GM21447 (cell line): ENCODE measurements at regions not wholly inside any gene's neighbourhood (a gene's known extent, or its start where the extent isn't known, plus 50 kb on each side); places are given as distances from the start of the nearest gene placed in this dataset.
"Not testable (repeated sequence)": the region's sequence is repeated elsewhere in the genome, so short reads cannot be mapped to it uniquely, and the experiment has no call there.

Experiments
- ATAC-seq: cut with Tn5 transposase; IDR thresholded peaks from one replicate; pipeline ENCODE4 v1.9.1; 2021; ENCODE audit not compliant: unreplicated experiment

DNA sequence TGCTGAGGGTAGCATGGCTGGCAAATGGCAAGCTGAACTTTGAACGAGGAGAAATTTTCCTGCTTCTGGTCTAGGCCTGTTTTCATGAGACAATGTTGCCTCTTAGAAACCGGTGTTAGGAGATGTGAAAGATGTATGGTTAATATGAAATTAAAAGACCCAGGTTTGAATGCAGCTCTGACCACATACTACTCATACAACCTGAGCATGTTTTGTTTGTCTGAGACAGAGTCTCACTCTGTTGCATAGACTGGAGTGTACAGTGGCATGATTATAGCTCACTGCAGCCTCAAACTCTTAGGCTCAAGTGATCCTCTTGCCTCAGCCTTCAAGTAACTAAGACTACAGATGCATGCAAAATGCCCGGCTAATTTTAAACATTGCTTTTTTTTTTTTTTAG lies 193.4 kb upstream of the FZD8 start:
- no peak for ATAC-seq

DNA sequence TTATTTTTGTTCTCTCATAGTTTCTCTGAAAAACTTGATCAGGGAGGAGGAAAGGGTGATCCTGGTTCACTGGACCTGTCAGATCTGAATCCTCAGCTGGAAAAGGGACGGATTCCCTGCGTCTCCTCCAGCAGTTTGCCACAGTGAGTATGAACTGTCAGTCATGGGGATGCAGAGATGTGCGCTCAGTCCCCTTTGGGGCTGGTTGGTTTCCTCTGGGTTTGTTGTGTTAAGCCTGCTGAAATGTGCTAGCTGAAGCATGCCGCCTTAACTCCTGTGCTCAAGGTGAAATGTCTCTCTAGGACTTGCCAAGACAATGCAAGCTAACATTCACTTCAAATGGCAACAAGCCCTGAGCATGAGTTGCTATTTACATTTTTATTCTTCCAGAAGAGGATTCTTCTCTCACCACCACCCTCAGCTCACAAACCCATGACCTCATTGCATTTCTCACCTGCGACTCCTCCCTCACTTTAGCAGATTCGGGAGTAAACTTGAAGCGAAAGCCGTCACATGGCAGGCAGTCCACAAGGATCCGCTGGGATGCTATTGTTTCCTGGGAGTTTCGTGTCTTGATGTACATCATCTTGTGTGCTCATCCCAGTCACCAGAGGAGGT lies 192.9 kb upstream of the FZD8 start:
- no peak for ATAC-seq

DNA sequence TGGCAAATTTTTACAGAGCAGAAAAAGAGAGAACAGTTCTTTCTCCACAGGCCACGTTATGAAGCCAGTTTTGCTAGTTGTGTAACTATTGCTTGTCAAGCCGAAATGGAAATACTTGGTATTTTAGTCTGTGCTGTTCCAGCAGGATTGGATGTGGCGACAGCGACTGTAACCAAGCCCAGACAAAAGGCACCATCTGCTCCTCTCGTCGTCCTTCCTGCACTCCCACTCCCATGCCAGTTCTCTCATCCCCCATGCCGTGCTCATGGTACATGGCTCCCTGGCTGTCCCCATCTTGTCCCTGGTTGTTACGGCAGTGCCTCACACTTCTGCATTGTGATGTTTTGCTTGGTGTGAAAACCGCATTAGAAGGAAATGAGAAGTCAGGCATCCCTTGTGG lies 185.7 kb upstream of the FZD8 start:
- no peak for ATAC-seq

DNA sequence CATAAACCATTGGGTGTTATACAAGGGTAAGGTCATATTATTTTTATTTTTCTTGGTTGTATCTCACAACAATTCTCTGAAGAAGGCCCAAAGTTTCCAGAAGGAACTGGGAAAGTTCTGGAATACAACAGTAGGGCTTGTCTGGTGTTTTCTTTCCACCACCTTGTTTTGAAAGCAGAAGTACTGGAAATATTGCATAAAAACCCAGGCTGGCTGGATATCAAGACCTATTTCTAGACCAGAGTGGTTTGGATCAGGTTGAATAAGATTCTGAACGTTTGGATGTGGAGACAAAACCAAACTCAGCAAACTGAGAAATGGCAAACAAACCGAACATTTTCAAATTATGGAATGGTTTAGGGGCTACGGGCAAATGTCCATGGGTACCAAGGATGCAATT lies 182.6 kb upstream of the FZD8 start:
- no peak for ATAC-seq

DNA sequence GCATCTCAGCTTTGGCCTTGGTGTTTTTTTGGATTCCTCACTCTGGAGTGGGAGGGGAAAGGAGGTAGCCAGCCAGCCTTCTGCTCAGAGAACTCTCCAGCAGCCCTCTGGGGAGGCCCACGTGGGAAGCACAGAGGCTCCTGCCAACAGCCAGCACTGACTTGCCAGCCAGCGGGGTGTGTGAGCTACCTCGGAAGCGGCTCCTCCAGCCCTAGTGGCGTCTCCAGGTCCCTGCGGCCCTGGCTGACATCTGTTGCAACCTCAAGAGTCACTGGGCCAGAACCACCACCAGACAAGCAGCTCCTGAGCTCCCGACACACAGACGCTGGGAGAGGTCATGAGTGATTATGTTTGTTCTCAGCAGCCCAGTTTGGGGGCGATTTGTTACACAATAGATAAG lies 180.2 kb upstream of the FZD8 start:
- no peak for ATAC-seq

DNA sequence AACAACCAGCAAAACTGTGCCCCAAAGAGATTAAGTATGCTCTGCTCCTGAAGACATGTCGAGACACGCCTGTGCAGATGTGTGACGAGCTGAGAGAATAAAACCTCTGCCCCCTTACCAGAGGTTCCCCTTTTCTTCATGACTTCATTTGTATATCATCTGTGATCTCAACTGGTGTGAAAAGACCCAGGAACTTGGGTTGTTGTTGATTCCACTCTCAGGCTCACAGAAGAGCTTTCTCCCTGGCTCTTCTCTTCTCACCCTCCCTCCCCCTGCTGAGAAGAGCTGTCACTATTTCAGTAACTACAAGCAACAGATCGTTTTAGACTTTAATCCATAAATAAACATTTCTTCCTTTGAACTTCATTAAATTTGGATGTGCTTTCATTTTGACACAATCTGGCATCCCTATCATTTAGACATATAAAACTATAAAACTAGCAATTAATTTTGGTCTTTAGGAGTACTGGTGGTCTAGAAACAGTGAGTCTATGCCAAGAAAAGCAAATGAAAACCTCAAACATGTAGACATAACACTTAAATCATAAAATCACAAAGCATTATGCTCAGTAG lies 179.3 kb upstream of the FZD8 start:
- ATAC-seq: no peak

DNA sequence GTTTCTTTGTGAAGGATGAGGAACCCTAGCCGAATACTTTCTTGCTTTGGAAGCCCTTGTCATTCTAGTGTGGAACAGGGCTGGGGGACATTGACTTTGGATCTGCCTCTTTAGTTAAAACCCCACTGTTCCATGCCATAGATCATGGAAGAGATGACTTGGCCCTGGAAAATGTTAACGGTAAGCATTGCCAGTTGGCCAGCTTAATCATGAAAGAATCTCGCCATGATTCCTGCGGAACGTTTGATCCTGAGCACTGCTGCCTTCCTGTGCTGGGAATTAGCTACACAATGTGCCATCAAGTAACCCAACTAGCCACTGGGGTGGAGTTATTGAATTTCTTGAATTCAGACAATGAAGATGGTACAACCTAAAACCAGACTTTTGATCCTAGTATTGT lies 177.6 kb upstream of the FZD8 start:
- no peak for ATAC-seq

DNA sequence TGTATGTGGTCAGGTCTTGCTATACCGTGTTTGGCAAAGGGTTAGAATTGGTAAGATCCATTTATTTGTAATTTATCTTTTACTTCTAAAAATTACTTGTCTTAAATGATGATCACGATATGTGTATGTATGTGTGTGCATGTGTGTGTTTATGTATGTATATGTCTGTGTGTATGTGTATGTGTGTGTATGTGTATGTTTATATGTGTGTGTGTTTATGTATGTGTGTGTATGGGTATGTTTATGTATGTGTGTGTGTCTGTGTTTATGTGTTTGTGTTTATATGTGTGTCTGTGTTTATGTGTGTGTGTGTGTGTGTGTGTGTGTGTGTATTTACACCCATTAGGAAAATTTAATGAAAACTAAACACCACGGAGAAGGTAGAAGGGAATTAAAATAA lies 176.9 kb upstream of the FZD8 start:
- ATAC-seq: no peak

DNA sequence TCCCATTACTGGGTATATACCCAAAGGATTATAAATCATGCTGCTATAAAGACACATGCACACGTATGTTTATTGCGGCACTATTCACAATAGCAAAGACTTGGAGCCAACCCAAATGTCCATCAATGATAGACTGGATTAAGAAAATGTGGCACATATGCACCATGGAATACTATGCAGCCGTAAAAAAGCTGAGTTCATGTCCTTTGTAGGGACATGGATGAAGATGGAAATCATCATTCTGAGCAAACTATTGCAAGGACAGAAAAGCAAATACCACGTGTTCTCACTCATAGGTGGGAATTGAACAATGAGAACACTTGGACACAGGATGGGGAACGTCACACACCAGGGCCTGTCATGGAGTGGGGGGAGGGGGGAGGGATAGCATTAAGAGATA lies 175.0 kb upstream of the FZD8 start:
- ATAC-seq: not testable (repeated sequence)

DNA sequence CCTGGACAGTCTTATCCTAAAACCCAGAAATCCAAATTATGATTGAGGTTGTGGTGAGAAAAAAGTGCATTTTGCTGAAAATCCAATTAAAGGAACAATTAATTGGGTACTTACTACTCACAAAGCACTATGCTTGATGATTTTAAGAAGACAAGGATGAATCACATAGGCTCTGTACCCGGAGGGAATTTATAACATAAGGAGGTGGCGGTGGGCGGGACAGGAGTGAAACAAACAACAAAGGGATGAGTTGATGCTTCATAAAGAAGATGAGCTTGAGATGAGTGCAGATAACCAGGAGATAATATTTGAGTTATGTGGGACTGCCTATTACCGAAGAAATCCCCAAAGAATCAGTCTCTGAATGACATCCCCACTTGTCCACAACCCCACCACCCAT lies 171.1 kb upstream of the FZD8 start:
- ATAC-seq: no peak

DNA sequence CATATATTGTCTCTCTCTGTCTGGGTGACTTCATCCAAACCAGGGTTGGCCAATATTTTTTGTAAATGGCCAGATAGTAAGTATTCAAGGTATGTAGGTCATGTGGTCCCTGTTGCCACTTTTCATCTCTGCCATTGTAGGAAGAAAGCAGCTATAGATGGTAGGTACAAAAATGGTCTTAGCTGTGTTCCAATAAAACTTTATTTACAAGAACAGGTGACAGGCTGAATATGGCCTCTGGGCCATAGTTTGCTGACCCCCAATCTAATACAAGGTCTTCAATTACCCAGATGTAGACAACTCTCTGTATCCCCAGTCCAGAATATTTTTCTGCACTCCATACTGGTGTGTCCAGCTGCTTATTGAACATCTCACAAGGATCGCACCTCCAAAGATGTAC lies 166.2 kb upstream of the FZD8 start:
- no peak for ATAC-seq

DNA sequence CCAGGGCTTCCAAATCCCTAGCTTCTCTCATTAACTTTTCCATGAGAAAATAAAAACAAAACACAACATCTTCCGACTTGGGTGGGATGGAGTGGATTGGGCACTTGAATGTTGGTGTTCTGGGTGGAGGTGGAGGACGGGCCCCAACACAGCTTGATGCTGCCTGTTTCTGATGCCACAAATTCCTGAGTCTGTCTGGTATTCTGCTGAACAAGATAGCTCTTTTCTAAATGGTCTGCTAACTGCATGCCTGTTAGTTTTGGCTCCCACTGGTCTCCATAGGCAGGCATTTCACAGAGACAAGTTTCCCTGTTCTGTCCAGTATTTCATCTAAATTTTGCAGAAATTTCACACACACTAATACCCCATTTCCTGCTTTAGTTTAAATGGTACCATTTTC lies 160.9 kb upstream of the FZD8 start:
- ATAC-seq: no peak

DNA sequence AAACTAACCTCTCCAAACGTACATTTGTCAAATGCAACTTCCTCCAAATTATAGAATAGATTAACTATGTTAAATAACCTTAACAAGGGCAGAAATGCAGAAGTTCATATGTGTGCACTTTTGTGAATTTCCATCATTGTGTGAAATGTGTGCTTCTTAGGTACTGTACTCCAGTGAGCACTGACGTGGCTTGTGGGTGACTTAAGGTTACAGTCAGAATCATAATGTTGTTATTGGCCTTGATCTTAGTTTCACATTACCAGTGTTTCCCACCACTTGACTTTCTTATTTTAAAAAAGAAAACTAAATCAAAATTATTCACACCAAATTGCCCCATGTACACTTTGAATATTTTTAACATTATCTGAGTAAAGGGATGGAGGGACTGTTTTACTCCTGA lies 155.1 kb upstream of the FZD8 start:
- no peak for ATAC-seq

DNA sequence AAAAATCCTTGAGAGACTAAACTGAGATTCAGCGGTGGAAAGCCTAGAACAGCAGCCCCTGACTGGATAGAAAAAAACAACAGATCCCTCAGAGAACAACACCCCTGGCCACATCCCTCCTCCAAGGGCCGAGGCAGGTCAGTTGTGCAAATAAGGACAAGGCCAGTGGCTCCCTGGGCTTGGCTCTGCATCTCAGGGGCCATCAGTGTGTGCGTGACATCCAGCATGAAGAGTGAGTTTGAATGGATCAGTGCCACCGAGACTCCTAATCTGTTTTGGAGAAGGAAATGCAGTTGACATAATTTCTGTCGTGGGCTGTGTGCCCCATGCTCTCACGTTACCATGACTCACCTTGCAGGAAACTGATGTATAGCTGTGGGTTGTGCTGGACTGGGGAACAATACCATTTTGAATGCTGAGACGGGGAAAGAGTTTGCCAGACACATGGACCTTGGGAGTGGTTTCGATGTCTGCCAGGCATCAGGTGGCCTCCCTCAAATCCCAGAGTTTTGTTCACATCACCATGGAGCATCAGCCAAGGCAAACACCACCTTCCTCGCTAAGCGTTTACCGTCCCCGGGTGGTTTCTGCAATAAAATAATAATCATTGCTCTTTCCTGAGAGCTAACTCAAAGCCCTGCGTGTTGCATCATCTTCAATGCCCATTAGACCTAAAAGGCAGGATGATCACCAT lies 153.2 kb upstream of the FZD8 start:
- ATAC-seq: no peak

DNA sequence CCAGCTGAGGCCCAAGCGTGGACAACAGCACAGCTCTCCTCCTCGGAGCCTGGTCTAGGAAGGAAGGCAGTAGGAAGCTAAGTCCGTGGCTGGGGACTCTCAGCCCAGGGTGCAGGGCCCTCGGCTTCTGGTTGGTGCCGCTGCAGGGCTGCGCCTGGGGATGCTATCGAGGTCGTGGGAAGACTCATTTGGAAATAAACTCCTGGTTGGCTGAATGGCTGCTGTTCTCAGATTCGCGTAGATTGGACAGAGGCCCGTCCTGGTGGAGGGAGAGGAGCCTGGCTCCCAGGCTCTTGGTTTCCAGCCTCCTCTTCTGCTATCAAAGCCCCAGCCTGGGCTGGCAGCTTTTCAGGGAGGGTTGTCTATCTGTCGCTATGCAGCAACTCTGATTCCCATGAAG lies 152.6 kb upstream of the FZD8 start:
- ATAC-seq: no peak

DNA sequence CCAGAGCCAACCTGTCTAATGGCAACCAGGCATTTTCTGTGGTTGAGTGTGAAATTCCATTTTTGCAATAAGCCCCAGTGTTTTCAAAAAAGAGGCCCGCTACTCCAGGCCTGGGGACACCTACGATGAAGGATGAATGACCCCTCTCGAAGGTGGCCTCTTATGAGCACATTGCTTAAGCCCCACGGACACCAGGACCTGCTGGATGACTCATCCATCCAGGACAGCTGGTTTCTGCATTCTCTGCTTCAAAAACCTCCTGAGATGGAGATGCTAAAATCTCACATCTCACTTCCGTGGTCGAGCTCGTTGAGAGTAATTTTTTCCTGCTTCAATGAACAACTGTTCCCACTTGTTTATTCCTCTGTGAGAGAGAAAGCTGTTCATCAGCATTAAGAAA lies 150.2 kb upstream of the FZD8 start:
- ATAC-seq: no peak

DNA sequence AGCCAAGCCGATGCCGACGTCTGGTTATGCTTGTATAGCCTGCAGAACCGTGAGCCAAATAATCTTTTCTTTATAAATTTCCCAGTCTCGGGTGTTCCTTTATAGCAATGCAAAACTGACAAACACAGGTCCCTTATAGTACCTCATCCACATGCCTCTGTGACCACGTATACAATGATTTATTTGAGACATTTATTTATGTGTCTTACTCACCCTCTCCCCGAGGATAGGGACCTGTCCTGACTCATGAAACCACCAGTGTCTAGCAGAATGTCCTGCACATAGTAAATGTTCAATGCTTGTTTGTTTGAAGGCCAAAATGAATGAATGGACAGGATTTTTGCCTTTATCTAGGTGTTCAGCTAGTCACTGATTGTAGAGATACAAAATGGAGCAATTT lies 147.9 kb upstream of the FZD8 start:
- no peak for ATAC-seq

DNA sequence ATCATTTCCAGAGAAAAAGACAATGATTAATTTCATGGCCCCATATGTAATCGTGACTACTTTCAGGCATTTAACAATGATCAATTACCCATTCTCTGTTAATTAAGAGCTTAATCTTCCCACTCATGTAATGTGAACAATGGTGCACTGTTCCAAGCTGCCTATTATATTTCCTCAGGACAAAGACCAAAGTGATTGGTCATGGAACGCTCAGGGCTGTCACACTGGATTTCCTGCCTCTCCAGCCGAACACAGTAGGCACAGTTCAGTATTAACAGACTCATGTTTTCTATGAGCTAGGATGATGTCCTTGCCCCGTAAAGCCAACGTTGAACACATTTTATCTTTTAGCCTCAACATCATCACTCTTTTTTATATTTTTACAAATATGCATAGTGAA lies 142.7 kb upstream of the FZD8 start:
- ATAC-seq: no peak

DNA sequence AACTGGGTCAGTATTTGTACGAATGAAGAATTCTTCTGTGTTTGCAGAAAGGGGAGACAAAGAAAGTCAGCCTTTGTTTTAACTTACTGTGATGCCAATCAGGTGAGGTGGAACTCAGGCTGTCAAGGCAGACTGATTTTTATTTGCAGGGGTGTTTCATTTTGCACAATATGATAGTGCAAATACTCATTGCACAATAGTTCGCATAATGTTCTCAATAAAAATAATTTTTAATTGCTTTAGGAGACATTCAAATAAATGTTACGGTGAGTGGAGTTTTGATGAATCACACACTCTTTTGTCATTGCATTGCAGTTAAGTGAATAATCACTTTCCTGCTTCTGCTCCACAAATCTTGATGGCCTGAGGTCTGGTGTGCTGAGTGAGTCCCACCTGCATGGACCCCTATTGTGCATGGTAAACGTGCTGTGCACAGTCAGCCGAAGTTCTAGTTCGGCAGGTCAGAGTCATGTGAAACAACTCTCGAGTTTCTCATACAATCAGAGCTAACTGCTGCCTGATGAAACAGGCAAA lies 141.3 kb upstream of the FZD8 start:
- ATAC-seq: no peak

DNA sequence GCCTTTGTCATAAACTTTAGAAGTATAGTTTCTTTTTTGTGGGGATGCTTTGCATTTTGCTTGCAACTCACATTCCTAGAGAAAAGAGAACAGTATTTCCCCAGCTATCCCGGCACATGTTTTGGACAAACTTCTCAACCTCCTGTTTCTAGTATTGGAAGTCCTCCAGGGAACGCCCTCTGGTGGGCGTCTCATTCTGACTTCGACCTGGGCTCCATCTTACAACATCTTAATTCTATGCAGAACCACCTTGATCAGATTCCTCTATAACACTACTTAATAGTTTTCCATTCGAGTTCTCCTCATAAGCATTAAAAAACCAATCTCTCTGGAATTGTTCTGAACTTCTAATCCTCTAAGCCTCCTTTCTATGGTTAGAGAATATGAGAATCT lies 139.5 kb upstream of the FZD8 start:
- ATAC-seq: no peak

DNA sequence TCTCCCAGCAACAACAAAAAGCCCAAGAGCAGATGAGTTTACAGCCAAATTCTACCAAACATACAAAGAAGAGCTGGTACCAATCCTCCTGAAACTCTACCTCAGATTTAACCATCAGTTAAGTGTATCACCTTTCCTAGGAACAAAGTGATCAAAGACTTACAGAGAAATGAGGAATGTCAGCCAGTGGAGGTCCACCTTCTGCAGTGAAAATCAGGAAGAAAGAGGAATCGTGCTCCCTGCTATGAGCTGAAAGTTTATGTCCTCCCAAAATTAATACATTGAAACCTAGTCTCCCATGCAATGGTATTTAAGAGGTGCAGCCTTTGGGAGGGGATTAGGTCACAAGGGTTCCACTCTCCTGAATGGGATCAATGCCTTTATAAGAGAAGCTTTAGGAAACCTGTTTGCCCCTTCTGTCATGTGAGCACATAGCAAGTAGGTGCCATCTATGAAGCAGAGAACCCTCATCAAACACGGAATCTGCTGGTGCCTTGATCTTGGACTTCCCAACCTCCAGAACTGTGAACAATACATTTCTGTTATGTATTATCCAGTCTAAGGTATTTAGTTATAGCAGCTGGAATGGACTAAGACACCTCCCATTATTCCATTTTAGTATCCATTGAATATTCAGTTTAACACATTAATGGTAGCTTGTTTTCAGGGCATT lies 139.0 kb upstream of the FZD8 start:
- ATAC-seq: no peak

DNA sequence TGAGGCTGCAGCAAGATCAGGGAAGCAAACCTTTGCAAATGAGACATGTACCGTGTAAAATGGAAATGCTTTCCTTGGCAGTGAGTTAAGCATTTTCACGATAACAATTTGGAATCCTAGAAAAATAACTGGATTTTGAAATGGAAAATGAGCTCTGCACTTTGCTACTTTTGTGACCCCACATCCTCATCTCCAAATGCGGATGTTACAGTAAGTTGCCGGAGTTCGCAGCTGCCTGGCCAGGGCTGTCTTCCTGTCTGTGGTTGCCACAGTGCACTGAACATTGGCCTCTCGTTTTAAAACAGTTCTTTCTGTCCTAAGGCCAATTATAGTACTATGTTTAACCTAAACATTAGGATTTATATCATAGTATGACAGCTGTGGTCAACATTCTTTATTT lies 136.2 kb upstream of the FZD8 start:
- no peak for ATAC-seq
